GM12864 (cell line): ENCODE measurements at regions not wholly inside any gene's neighbourhood (a gene's known extent, or its start where the extent isn't known, plus 50 kb on each side); places are given as distances from the start of the nearest gene placed in this dataset.

Experiments
- DNase-seq: peaks from one replicate; pipeline ENCODE4 v3.0.0-alpha.2; 2011; ENCODE audit warnings: low read depth
- H3K4me3 ChIP-seq: 2 replicates; pipeline ENCODE4 v1.5.1; 2011; ENCODE audit warnings: mild to moderate bottlenecking, low read depth, low read length, control low read depth
- TF ChIP-seq, protein P1 (sequence below): IDR thresholded peaks from 2 replicates; pipeline ENCODE4 v1.5.1; 2011; ENCODE audit warnings: low read depth, mild to moderate bottlenecking, moderate library complexity, low read length, control low read depth, inconsistent platforms; ENCODE audit errors: missing control alignments

DNA sequence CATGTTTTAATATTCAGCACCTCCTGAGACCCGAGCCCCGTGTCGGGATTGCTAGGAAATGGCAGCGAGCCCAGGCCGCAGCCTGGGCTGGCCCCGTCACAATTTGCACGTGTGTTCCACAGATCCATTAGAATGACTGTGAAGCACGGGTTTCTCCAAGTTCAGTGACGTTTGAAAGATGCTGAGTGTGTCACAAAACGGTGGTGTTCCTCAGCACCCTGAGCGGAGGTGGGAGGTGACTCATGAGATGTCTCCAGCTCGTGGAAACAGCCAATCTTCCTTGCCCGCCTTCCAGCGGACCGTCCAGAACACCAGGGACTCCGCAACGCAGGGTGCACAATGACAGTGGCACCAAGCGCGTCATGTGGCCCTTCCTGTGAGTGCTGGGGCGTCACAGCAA lies 412.8 kb downstream of the IRX2 start:
- TF ChIP-seq, protein P1, sequence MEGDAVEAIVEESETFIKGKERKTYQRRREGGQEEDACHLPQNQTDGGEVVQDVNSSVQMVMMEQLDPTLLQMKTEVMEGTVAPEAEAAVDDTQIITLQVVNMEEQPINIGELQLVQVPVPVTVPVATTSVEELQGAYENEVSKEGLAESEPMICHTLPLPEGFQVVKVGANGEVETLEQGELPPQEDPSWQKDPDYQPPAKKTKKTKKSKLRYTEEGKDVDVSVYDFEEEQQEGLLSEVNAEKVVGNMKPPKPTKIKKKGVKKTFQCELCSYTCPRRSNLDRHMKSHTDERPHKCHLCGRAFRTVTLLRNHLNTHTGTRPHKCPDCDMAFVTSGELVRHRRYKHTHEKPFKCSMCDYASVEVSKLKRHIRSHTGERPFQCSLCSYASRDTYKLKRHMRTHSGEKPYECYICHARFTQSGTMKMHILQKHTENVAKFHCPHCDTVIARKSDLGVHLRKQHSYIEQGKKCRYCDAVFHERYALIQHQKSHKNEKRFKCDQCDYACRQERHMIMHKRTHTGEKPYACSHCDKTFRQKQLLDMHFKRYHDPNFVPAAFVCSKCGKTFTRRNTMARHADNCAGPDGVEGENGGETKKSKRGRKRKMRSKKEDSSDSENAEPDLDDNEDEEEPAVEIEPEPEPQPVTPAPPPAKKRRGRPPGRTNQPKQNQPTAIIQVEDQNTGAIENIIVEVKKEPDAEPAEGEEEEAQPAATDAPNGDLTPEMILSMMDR: no peak
- H3K4me3 ChIP-seq: no peak overlapping the region
- no peak for DNase-seq

DNA sequence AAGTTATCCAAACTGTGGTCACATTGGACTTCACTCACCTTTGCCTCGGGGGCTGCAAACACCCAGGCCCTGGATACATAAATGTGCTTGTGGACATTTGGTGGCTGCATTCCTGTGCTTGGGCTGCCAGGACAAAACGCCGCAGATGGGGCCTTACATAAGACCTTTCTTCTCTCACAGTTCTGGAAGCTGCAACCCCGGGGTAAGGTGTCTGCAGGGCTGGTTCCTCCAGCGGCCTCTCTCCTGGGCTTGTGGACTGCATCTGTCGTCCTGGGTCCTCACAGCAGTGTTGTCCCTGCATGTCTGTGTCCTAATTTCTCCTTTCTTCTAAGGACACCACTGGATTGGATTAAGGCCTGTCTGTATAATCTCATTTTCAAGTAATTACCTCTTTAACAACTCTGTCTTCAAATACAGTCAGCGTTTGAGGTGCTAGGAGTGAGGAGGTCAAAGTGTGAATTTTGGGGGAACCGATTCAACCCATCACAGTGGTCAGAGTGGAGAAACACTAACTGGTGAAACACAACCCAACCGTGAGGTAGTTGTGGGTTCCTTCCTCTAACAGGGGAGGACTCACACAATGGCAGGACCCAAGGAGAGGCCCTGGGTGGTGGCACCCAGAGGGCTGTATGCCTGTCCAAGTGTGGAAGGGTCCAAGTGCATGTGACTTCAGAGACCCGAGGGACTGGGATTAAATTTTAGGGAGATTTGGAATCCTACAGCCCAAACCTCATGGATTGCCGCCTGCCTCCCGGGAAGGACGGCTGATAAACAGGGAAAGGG lies 415.6 kb downstream of the IRX2 start:
- TF ChIP-seq, protein P1: no peak
- DNase-seq: no peak
- H3K4me3 ChIP-seq: no peak overlapping the region

- TF ChIP-seq, protein P1: no peak
- DNase-seq: no peak
- H3K4me3 ChIP-seq: no peak overlapping the region
These were observed 416.2 kb downstream of the IRX2 start for GRCh38 chr5:2335125-2335732.

GRCh38 chr5:2334719-2335118 lies 416.8 kb downstream of the IRX2 start:
- TF ChIP-seq, protein P1: no peak
- no peak for DNase-seq
- no peak overlapping the region for H3K4me3 ChIP-seq

- TF ChIP-seq, protein P1: no peak
- no peak overlapping the region for H3K4me3 ChIP-seq
- no peak for DNase-seq
These were observed 418.2 kb downstream of the IRX2 start for GRCh38 chr5:2333291-2333690.

DNA sequence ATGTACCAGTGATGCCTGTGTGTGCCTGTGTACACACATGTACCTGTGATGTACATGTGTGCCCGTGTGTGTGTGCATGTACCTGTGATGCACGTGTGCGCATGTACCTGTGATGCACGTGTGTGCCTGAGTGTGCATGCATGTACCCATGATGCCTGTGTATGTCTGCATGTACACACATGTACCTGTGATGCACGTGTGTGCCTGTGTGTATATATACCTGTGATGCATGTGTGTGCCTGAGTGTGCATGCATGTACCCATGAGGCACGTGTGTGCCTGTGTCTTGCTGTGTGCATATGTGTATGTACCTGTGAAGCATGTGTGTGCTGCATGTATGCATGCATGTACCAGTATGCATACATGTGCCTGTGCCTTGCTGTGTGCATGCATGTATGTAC lies 419.0 kb downstream of the IRX2 start:
- no peak overlapping the region for H3K4me3 ChIP-seq
- DNase-seq: no peak
- TF ChIP-seq, protein P1: no peak
